ENCODE measurements at regions not wholly inside any gene's neighbourhood (a gene's known extent, or its start where the extent isn't known, plus 50 kb on each side); places are given as distances from the start of the nearest gene placed in this dataset.

- peaks cover 0 to 20% (median 5%) of the 10 kb centered on the region in 3 experiments; a peak in 5 of 7 replicates for H3K36me3 Mint-ChIP-seq (ENCODE audit: insufficient read depth in 1 of 3, low read depth in 3 of 3)
Measured at GRCh38 chr12:34198924-34199323, 176.6 kb downstream of the ALG10 start.

More at GRCh38 chr12:34198924-34199323, 176.6 kb downstream of the ALG10 start:
- no peak overlapping the region for H2AK5ac ChIP-seq (ENCODE audit: insufficient read length, low read length)
- no peaks in the 10 kb centered on the region for H3K23me2 ChIP-seq (ENCODE audit: insufficient read length, low read depth, low read length, poor library complexity, severe bottlenecking)
- no peak overlapping the region for H2BK120ac ChIP-seq (ENCODE audit: low read depth, low read length, poor library complexity, severe bottlenecking)
- Mint-ChIP-seq H3K4me1 (no peaks in the 10 kb centered on the region), H3K9me3 (peaks cover 84 to 95% of the 10 kb centered on the region in 2 experiments), H3K4me3 (no peak overlapping the region), H3K27me3 (ENCODE audit: low read depth) (peaks cover 8% of the 10 kb centered on the region), H3K27ac (no peak overlapping the region)
- no peaks in the 10 kb centered on the region for H4K20me1 ChIP-seq (ENCODE audit: control insufficient read depth, insufficient read depth, insufficient read length)
- H3T11ph ChIP-seq (ENCODE audit: low read length): no peak overlapping the region
- no peak overlapping the region for H4K8ac ChIP-seq (replicated peaks; ENCODE audit: insufficient read length, low read depth, low read length)
- no peak overlapping the region for H2BK5ac ChIP-seq (ENCODE audit: insufficient read length, low read length)
- no peak overlapping the region for H3K18ac ChIP-seq (ENCODE audit: insufficient read length, low read depth, low read length)
- no peak overlapping the region for H2BK20ac ChIP-seq (ENCODE audit: low read depth, low read length, poor library complexity, severe bottlenecking)
- H3K4ac ChIP-seq (ENCODE audit: low read depth, low read length): no peak overlapping the region
- no peaks in the 10 kb centered on the region for H3K27me3 ChIP-seq (ENCODE audit: insufficient read depth, low read length)
- no peak overlapping the region for H3K4me2 ChIP-seq (ENCODE audit: insufficient read depth, insufficient read length, low read length)
- H3K56ac ChIP-seq (ENCODE audit: insufficient read length, low read depth, low read length): no peak overlapping the region
- H4K91ac ChIP-seq (ENCODE audit: insufficient read length, low read depth, low read length): no peak overlapping the region
- peaks cover 17% of the 10 kb centered on the region for H3K9me3 ChIP-seq (ENCODE audit: control insufficient read depth, low read depth, low read length)
- H2AFZ ChIP-seq (ENCODE audit: low read length): no peak overlapping the region
- no peaks in the 10 kb centered on the region for H3K4me1 ChIP-seq (ENCODE audit: insufficient read depth, low read length)
- no peak overlapping the region for H3K23ac ChIP-seq (ENCODE audit: insufficient read length, low read depth, low read length)
- no peak overlapping the region for H2BK12ac ChIP-seq (ENCODE audit: insufficient read length, low read depth, low read length)
- no peak for DNase-seq
- H3K79me1 ChIP-seq (ENCODE audit: insufficient read depth, low read depth, low read length, poor library complexity, severe bottlenecking): no peaks in the 10 kb centered on the region
- no peak overlapping the region for H3K9ac ChIP-seq (ENCODE audit: extremely low read depth, insufficient read length, low read length)
- no peak for TF ChIP-seq CTCF (conservative IDR thresholded peaks at IDR 0.05)
- WGBS (ENCODE audit: extremely low coverage, insufficient read length, low lambda C conversion rate): no CpG with 5 or more reads among the region's 7 CpGs
- H3K79me2 ChIP-seq (ENCODE audit: insufficient read depth, low read length): no peaks in the 10 kb centered on the region
- H3K27ac ChIP-seq (ENCODE audit: insufficient read length, low read depth, low read length): no peak overlapping the region
- no peak overlapping the region for H2BK15ac ChIP-seq (ENCODE audit: low read depth, low read length)
- H4K5ac ChIP-seq (ENCODE audit: insufficient read length, low read depth, low read length): no peak overlapping the region
- H3K14ac ChIP-seq (ENCODE audit: insufficient read depth, low read length): no peak overlapping the region

All from H9 (cell line).